ENCODE measurements at regions not wholly inside any gene's neighbourhood (a gene's known extent, or its start where the extent isn't known, plus 50 kb on each side); places are given as distances from the start of the nearest gene placed in this dataset.

GRCh38 chr1:186571771-186572170 is 108.5 kb downstream of the PTGS2 start:
- Histone ChIP-seq H3K36me3 (ENCODE audit: control insufficient read depth, insufficient read depth, low read length) (no peaks in the 10 kb centered on the region), H3K9ac (ENCODE audit: insufficient read depth, low read length) (no peak overlapping the region), H3K27ac (ENCODE audit: insufficient read depth, low read length) (no peak overlapping the region), H3K4me1 (ENCODE audit: control insufficient read depth, extremely low read depth, insufficient read depth, low read length) (no peaks in the 10 kb centered on the region), H3K27me3 (ENCODE audit: control insufficient read depth, insufficient read depth, low read length) (no peaks in the 10 kb centered on the region), H2AFZ (ENCODE audit: low read length) (no peak overlapping the region), H3K9me3 (ENCODE audit: control insufficient read depth, insufficient read depth, low read depth, low read length) (no peaks in the 10 kb centered on the region), H3K4me3 (replicated peaks in 1 of 4; ENCODE audit: control extremely low read depth in 1 of 4, insufficient read depth in 1 of 4, low read depth in 3 of 4, low read length in 4 of 4) (no peak overlapping the region), H4K20me1 (ENCODE audit: control insufficient read depth, extremely low read depth, insufficient read depth, low read length) (no peaks in the 10 kb centered on the region), H3K79me2 (ENCODE audit: control insufficient read depth, insufficient read depth, low read length) (no peaks in the 10 kb centered on the region), H3K4me2 (ENCODE audit: extremely low read depth, insufficient read depth, low read length) (no peak overlapping the region)
- TF ChIP-seq EZH2 (IDR thresholded peaks at IDR 0.05; ENCODE audit: low read length, missing control alignments): no peak
- DNase-seq (ENCODE audit: low read depth in 2 of 2): no peak

- H2AFZ ChIP-seq (ENCODE audit: low read length): no peak overlapping the region
Measured at GRCh38 chr1:186569856-186570255, 108.9 kb upstream of the PDC start.

GRCh38 chr1:186568221-186568620 is 107.3 kb upstream of the PDC start:
- Histone ChIP-seq H3K27me3 (ENCODE audit: control insufficient read depth, insufficient read depth, low read length) (no peaks in the 10 kb centered on the region), H3K9me3 (ENCODE audit: control insufficient read depth, insufficient read depth, low read depth, low read length) (no peaks in the 10 kb centered on the region), H2AFZ (ENCODE audit: low read length) (no peak overlapping the region), H3K4me1 (ENCODE audit: control insufficient read depth, extremely low read depth, insufficient read depth, low read length) (no peaks in the 10 kb centered on the region), H4K20me1 (ENCODE audit: control insufficient read depth, extremely low read depth, insufficient read depth, low read length) (no peaks in the 10 kb centered on the region), H3K36me3 (ENCODE audit: control insufficient read depth, insufficient read depth, low read length) (no peaks in the 10 kb centered on the region), H3K79me2 (ENCODE audit: control insufficient read depth, insufficient read depth, low read length) (no peaks in the 10 kb centered on the region), H3K27ac (ENCODE audit: insufficient read depth, low read length) (no peak overlapping the region), H3K4me3 (replicated peaks in 1 of 4; ENCODE audit: control extremely low read depth in 1 of 4, insufficient read depth in 1 of 4, low read depth in 3 of 4, low read length in 4 of 4) (no peak overlapping the region), H3K4me2 (ENCODE audit: extremely low read depth, insufficient read depth, low read length) (no peak overlapping the region), H3K9ac (ENCODE audit: insufficient read depth, low read length) (no peak overlapping the region)
- no peak for DNase-seq (ENCODE audit: low read depth in 2 of 2)
- no peak for TF ChIP-seq CTCF (conservative IDR thresholded peaks at IDR 0.05 in 1 of 2, IDR thresholded peaks at IDR 0.05 in 1 of 2; ENCODE audit: low read depth in 1 of 2, low read length in 2 of 2)
- no peak for TF ChIP-seq EZH2 (IDR thresholded peaks at IDR 0.05; ENCODE audit: low read length, missing control alignments)

More at GRCh38 chr1:186569856-186570255, 108.9 kb upstream of the PDC start:
- no peaks in the 10 kb centered on the region for H3K36me3 ChIP-seq (ENCODE audit: control insufficient read depth, insufficient read depth, low read length)
- H3K4me1 ChIP-seq (ENCODE audit: control insufficient read depth, extremely low read depth, insufficient read depth, low read length): no peaks in the 10 kb centered on the region
- H3K4me2 ChIP-seq (ENCODE audit: extremely low read depth, insufficient read depth, low read length): no peak overlapping the region
- H3K4me3 ChIP-seq (replicated peaks in 1 of 4; ENCODE audit: control extremely low read depth in 1 of 4, insufficient read depth in 1 of 4, low read depth in 3 of 4, low read length in 4 of 4): no peak overlapping the region
- no peak overlapping the region for H3K9ac ChIP-seq (ENCODE audit: insufficient read depth, low read length)
- no peak for DNase-seq (ENCODE audit: low read depth in 2 of 2)
- TF ChIP-seq EZH2 (IDR thresholded peaks at IDR 0.05; ENCODE audit: low read length, missing control alignments) (no peak), CTCF (conservative IDR thresholded peaks at IDR 0.05 in 1 of 2, IDR thresholded peaks at IDR 0.05 in 1 of 2; ENCODE audit: low read depth in 1 of 2, low read length in 2 of 2) (no peak)
- H3K27me3 ChIP-seq (ENCODE audit: control insufficient read depth, insufficient read depth, low read length): no peaks in the 10 kb centered on the region
- no peak overlapping the region for H3K27ac ChIP-seq (ENCODE audit: insufficient read depth, low read length)
- no peaks in the 10 kb centered on the region for H3K9me3 ChIP-seq (ENCODE audit: control insufficient read depth, insufficient read depth, low read depth, low read length)
- H3K79me2 ChIP-seq (ENCODE audit: control insufficient read depth, insufficient read depth, low read length): no peaks in the 10 kb centered on the region
- no peaks in the 10 kb centered on the region for H4K20me1 ChIP-seq (ENCODE audit: control insufficient read depth, extremely low read depth, insufficient read depth, low read length)

Data from fibroblast of lung (primary cell).